HG02798 (cell line): ENCODE measurements at regions not wholly inside any gene's neighbourhood (a gene's known extent, or its start where the extent isn't known, plus 50 kb on each side); places are given as distances from the start of the nearest gene placed in this dataset.

ENCODE experiments used
- ATAC-seq: cut with Tn5 transposase; IDR thresholded peaks from one replicate; pipeline ENCODE4 v1.9.1; 2021; ENCODE audit warnings: mild to moderate bottlenecking; ENCODE audit not compliant: unreplicated experiment, poor library complexity

DNA sequence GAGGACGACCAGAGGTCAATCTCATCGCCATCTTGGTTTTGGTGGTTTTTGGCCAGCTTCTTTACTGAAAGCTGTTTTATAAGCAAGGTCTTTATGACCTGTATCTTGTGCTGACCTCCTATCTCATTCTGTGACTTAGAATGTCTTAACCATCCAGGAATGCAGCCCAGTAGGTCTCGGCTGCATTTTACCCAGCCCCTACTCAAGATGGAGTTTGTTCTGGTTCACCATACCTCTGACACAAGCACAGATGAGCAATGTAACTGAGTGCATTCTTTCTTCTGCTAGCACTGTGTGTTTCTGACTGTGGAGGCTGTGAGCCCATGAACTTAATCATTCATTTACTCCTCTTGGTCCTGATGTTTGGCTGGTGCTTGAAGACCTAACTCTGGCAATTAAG lies 794.5 kb upstream of the CELF2 start:
- no peak for ATAC-seq

DNA sequence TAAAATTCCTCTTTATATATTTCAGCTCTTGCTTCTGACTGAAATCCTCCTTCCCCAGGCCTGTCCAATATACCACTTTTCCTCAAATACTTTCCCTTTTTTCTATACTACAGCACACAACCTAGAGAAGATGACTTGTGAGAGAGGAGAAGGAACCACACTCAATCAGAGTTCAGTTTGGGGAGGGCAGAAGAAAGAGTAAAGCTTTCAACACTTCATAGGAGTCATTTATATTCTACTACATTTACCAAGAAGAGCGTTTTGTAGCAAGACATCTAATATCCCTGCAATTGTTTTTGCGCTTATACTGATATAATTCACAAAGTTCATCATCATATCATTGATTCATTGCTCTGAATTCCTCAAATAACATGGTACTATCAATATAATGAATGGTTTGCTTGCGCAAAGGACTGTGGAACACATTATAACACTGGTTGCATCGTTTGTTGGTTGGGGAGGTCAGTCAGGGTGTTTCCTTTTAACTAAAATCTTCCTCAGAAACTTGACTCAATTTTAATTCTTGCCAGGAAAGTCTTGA lies 792.5 kb upstream of the CELF2 start:
- ATAC-seq: no peak

DNA sequence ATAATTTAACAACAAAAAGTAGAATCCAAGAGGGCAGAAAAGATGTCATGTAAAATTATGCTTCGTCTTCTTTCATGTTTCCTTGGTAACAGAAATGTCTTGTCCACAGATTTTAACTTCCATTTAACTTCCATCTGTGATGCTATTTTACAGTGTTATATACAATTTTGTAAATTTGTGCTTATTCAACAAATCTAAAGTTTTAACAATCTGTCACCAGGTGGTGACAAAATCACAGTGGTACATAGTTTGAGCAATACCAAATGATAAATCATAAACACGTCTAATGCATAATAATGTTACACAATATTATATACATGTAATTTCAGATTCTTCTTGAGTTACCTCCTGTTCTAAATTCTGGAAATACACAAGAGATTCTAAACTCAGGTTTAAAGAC lies 784.4 kb upstream of the CELF2 start:
- ATAC-seq: no peak

DNA sequence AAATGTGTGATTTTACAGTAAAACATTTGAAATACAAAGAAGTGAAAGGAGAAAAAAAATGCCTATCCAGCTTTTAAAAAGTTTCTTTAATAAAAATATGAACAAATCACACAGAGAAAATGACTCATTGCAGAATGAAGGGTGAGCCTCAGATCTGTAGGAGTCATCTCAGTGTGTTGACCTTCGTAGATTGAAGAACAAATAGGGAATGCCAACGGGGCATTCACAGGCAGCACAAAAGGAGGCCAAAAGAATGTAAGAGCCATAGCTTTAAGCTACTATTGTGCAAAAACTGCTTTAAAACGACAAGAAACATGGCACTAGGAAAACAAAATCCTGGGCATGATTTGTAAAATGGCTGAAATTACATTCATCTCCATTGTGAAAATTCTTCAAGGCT lies 782.7 kb upstream of the CELF2 start:
- no peak for ATAC-seq

DNA sequence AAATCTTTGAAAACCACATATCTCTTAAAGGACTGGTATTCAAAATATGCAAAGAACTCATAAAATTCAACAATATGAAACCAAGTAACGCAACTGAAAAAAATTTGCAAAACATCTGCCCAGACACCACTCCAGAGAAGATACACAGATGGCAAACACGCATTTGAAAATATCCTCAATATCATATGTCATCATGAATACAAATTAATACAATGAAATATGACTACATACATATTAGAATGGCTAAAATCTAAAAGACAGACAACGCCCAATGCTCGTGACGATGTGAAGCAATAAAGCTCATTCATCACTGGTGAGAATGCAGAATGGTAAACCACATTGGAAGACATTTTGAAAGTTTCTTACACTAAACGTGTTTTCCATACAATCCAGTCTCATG lies 770.1 kb upstream of the CELF2 start:
- no peak for ATAC-seq

DNA sequence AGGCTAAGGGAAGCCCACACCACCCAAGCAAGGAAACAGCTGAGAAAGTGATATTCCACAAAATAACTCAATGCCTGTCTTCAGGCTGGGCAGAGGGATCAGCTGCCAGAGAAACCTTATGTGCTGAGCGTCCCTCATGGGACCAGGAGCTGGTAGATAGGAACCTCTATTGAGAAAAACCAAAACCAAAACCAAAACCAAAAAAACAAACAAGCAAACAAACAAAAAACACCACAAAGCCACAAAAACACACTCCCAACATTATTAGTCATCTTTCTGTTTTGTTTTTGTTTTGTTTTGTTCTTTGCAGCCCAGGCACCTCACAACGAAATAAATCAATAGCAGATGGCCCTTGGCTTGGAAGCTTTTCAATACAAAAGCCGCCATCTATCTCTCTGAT lies 760.8 kb upstream of the CELF2 start:
- ATAC-seq: no peak

DNA sequence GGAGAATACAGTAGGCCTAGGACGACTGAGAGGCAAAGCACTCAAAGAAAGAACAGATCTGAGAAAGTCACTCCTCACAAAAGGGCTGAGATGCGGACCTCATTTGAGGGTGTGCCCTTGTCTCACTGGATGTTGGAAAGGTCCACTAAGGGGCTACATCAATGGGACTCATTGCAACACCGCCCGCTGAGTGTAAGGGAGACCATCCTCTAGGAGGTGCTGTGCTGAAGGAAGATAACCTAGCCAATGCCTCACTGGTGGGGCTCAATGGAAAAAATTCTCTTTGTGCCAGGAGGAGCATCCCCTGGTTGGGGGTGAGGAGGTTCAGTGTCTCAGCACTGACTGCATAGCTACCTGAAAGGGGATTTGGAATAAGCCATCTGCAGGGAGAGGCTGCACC lies 758.7 kb upstream of the CELF2 start:
- ATAC-seq: no peak

DNA sequence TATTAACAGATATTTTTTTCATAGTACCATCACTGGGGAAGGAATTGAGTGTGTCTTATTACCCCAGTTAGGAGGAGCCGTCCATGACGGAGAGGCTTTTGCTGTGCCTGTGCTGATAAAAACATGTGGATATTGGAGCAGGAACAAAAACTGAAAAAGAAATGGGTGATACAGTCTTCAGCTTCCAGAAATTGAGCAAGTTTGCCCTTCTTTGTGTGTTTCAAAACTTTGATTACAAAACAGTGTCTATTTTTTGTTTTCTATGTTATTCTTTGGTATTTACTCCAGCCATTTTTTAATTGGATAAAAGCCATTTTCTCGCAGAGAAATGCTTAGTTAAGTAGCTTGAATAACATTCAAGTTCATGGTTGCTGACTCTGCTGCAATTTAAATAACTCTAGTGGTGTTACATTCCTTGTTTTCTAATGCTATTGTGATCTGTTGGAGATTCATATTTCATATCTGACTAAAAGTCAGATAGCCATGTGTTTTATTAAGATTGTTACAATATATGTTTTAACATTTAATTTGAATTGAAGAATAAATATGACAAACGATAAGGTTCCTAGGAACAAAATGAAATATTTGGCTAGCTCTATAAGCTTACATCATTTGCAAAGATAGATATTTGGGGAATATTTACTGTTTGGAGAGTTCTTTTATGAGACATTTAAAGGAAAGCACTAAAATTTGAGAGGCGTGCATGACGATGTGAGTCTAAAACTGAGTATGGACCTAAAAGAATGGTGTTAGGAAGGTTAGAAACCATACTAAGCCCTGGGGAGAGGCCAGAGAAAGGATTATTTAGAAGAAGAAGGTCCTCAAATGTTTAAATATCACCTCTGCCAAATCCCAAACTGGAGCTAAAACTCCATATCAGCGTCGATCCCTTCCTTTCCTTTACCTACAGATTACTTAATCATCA lies 747.3 kb upstream of the CELF2 start:
- no peak for ATAC-seq

DNA sequence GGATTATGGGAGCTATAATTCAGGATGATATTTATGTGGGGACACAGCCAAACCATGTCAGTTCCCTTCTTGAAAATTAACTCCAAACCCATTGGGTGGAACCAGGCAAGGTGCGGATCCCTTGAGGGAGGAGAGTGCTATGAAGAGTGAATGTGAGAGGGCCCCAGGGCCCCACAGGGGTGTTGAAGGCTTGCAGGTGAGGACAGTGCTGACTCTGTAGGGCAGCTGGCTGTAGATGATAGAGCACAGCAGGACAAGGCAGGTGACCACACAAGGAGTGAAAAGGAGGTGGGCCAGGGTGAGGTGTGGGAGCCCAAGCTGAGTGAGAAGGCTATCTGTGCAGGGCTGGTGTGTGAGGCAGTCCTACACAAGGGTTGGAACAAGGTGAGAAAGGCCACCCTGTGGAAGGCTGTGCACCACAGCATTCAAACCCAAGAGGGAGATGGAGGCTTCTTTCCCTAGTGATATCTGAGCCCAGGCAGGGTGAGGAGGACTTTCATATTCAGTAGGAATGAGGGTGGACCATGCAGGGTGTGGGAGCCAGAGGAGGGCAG lies 746.0 kb upstream of the CELF2 start:
- no peak for ATAC-seq

DNA sequence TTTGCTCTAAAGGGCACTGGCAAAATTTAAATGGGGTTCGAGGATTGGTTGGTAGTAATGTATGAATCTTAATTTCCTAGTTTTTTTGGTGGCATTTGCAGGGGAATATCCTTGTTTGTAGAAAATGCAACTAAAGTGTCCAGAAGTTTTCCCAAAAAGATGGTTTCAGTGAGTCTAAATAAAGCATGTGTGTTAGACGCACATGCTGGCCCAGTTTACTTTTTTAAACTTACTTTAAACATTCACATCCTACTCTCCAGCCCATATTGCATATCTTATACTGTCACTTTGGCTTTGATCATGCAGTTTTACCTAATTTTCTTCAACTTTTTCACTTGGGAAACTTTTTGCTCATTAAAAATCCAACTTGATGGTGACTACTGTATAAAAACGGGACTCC lies 744.0 kb upstream of the CELF2 start:
- no peak for ATAC-seq

DNA sequence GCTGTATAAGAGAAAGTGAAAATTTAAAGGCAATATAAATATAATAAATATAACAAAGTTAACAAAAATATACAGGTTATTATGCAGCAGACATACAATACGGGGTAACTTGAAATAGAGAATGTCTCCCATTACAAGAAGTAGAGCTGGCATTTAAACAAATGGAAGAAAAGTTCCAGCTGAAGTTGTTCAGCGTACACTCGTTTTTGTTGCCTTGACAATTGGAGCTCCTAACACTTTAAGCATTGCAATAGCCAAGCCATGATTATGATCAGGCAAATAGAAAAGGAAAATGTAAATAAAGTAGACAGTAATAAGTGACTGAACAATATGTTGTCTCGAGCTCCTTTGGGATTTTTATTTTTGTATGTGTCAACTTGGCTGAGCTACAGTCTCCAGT lies 737.8 kb upstream of the CELF2 start:
- no peak for ATAC-seq

DNA sequence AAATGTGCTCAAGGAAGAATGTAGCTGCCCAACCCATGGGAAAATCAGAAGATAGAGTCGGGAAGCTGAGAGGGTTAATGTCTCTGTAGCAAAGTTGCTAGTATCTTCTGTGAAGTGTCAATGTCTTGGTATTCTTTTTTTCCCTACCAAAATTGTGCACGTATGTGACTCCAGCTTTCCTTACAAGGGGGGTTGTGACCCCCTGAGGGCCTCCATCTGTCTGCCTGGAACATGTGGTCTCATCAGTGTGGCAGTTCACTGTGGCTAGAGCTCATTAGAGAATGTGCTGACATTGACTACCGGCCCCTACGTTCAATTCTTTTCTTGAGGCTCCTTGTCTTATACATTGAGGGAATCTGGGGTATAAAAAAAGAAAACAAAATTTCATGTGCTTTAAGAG lies 725.2 kb upstream of the CELF2 start:
- no peak for ATAC-seq

DNA sequence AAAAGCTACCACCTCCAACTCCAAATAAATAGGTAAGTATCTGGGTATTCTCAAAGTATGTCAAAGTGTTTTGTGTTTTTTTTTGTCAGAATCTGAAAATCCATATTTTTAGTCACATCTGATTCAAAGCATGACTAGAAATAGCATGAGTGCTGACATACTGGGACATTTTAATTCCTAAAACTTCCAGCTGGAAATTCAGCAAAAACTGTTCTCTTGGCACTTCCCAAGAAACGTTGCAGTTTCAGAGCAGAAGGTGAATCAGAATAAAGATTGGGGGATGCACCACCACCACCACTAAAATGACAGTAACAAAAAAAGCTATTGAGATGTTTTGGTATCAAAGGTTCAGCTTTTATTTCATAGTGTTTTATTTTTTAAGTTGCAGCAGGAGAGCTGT lies 724.6 kb upstream of the CELF2 start:
- ATAC-seq: no peak

DNA sequence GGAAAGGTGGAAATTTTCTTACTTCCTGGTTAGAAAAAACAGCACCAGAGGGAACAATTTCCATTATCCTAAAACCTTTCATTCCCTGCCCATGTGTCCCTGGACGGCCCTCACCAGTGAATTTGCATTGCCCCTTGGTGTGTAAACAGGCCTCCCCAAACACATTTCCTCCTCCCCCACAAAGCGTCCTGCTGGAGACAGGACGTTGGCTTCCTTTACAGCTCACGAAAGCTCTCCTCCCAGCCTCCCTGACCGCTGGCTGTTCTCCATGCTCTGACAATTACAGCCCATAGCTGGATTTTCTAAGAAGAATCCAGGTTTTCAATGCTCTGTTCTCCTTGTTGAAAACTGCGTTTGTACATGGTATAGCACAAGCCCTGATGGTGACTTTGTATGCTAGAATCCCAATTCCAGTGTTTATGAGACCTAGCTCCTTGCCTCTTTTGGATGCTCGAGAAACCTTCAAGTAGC lies 724.2 kb upstream of the CELF2 start:
- no peak for ATAC-seq

DNA sequence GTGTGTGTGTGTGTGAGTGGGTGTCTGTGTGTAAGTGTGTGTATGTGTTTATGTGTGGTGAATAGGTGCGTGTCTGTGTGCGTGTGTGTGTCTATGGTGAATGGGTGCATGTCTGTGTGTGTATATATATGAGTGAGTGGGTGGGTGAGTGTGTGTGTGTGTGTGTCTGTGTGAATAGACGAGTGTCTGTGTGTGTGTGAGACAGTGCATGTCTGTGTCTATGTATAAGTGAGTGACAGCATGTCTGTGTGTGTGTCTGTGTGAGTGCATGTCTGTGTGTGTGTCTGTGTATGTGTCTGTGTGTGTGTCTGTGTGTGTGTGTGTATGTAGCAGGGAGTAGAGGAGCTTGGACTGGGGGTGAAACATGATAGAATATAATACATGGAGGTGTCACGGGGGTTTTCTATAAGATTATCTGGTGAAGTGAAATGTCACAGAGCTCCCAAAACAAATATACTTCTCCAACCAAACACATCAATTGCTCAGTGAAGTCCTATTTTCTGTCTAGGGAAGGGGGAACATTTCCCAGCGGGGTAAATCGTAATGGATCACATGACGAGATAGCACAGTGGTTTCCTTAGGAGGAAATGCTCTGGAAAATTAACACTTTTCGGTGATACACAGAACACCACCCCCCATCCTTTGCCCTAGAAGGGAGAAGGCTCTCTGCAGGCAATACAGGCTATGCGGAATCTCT lies 723.3 kb upstream of the CELF2 start:
- no peak for ATAC-seq

DNA sequence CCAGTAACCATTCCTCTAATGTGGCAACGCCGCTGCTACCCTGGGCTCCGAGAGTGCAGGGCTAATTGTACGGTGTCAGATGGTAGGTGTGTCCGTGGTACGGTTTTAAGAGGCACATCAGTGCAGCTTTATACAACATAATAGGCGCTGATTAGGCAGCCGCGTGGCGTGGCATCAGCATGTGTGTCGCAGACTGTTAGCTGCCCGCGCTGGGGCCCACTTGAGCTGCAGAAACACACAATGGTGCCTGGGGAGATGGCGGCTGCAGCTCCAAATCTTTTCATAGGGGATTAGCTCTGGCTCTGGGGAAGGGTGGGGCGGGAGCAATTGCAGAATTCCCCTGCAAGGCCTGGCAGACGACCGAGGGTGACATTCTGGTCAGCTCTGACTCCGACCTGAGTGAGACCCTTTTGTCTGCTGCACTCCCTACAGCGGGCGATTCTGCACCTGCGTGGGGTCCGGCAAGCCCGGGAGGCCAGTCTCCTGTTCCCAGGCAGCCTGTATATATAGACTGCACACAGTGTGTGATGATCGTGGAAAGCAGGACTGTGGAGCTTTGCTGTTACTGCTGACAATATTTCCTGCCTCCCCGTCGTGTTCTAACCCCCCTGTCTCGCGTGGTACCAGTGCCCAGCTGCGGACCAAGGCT lies 722.7 kb upstream of the CELF2 start:
- ATAC-seq: no peak

DNA sequence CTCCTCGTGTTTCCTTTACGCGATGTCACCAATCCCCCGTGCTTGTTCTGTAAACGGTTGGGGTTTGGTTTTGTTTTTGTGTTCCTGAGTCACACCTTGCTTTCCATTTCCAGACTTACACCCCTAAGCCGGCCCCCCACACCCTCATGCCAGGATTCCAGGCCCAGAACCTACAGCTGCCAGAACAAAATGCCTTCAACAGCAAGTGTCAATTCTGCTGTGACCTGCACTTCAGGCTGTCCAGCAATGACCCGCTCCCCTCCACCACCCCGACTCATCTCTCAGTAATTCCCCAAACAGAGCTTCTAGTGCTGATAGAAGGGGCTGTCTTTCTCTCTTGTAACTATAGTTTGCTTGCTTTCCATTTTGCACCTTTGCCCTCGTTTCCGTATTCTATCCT lies 722.1 kb upstream of the CELF2 start:
- ATAC-seq: no peak

DNA sequence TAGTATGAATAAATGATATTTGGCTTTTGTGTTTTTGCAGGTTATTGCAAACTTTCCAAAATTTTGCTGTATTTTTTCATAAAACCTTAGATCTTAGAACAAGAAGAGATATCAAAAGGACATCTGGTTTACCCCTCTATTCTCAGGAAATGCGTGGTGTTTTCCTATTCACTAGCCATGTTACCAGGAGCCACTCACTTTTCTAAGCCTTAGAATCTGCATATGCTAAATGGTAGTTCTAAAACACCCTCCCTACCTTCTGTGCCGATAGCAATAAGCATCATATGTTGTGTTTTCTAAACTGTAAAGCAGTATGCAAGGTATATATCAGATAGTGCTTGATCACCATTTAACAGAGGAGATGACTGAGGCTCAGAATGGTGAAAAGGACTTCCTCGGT lies 715.0 kb upstream of the CELF2 start:
- no peak for ATAC-seq

DNA sequence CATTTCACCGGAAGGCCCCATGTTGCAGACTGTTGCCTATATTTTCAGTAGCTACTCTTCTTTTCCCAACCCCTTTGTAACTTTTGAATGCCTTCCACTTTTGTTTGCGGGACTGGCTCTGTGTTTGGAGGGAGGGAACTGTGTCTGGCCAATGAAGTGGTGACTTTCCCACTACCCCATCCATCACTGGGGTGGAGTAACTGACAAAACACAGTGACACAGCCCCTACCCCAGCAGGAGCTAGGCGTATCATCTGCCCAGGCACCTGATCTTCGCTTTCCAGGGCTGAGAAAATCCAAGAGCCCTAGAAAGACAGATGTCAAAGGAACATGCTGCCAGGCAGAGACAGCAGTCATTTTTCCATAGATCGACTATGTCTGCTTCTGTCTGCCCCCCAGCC lies 710.6 kb upstream of the CELF2 start:
- ATAC-seq: no peak

DNA sequence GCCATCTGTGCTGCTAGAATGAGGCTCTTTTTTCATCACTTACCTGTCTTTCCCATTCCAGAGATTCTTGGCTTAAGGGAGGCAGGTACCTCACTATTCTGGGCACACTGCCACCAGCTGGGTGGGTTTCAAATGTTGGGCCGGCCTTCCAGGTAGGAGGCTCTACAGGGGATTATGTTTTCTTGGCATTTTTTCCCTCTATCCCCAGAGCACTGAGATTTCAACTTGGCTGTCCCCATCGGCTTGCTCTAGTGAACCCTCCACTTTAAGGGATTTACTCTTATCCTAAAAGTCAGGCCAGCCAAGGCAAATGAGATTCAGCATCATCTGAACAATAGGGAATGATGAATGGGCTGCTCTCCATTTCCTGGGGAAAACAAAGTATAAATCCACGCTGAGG lies 710.1 kb upstream of the CELF2 start:
- no peak for ATAC-seq

DNA sequence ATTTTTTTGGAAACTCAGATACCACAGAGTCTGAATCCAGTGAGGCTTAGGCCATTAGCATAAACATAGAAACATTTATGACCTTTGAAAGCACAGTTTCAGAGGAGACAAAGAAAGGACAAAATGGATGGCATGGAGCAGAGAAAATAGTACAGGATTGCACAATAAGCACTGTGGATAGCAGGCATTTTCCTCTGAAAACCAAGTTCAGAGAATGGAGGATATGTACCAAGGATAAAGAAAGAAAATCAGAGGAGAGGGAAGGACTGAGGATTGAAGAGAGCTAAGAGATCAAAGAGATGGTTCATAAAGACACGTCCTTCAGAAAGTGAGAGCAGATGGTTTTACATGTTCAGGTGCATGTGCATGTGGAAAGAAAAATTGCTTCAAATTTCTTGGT lies 707.2 kb upstream of the CELF2 start:
- ATAC-seq: no peak
